Peyer's patch (tissue), 4 donors: ENCODE measurements at regions not wholly inside any gene's neighbourhood (a gene's known extent, or its start where the extent isn't known, plus 50 kb on each side); places are given as distances from the start of the nearest gene placed in this dataset.

Source experiments
- POLR2A ChIP-seq, 2 donors: fragments of 450-650 bp; IDR thresholded peaks; one replicate each; pipeline ENCODE4 v1.5.1; 2017; ENCODE audit warnings: antibody characterized with exemption in 2 of 2, mild to moderate bottlenecking in 2 of 2, moderate library complexity in 2 of 2
- TF ChIP-seq, protein P1 (sequence below), 6 experiments: fragments of 450-650 bp in 4 of 6; fragments of 200-600 bp in 2 of 6; sonication (generic) in 1 of 6; IDR thresholded peaks; one replicate each; pipeline ENCODE4 v1.5.1; 2017 to 2019; ENCODE audit warnings: antibody characterized with exemption in 6 of 6, mild to moderate bottlenecking in 3 of 6, moderate library complexity in 1 of 6

DNA sequence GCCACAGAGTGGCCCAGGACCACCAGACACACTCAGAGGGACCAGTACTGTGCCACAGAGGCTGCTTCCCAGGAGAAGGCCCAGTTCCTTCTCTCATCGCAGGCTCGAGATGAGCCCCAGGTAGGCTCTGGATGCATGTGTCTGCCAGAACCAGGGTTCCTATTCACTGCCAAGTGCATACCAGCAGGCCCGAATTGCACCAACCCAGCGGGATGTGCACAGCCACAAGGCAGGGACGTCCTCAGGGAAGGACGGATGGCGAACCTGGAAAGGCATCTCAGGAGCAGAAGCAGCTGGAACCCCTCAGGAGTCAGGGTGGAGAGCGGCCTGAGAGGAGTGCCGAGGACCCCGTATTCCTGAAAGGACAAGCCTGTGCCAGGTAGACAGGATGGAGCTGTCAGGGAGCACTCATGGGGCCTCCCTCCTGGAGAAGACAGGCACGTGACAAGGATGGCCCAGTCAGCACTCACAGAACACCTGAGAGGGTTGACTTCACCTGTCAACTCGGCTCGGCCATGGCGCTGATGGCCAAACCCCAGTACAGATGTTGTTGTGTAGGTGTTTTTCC is 73.7 kb downstream of the PTGR3 start:
- TF ChIP-seq, protein P1, sequence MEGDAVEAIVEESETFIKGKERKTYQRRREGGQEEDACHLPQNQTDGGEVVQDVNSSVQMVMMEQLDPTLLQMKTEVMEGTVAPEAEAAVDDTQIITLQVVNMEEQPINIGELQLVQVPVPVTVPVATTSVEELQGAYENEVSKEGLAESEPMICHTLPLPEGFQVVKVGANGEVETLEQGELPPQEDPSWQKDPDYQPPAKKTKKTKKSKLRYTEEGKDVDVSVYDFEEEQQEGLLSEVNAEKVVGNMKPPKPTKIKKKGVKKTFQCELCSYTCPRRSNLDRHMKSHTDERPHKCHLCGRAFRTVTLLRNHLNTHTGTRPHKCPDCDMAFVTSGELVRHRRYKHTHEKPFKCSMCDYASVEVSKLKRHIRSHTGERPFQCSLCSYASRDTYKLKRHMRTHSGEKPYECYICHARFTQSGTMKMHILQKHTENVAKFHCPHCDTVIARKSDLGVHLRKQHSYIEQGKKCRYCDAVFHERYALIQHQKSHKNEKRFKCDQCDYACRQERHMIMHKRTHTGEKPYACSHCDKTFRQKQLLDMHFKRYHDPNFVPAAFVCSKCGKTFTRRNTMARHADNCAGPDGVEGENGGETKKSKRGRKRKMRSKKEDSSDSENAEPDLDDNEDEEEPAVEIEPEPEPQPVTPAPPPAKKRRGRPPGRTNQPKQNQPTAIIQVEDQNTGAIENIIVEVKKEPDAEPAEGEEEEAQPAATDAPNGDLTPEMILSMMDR (IDR thresholded peaks at IDR 0.05), result no peak
- TF ChIP-seq POLR2A (IDR thresholded peaks at IDR 0.05), result no peak
